HL-60 (cell line): ENCODE measurements at regions not wholly inside any gene's neighbourhood (a gene's known extent, or its start where the extent isn't known, plus 50 kb on each side); places are given as distances from the start of the nearest gene placed in this dataset.

ENCODE experiments used
- DNase-seq, 2 experiments: peaks; one replicate each; pipeline ENCODE4 v3.0.0-alpha.2; 2010 to 2020; ENCODE audit warnings: low read depth in 1 of 2, low spot score in 1 of 2
- H3K27ac ChIP-seq: fragments of 250-450 bp; sonication (Bioruptor Pico); replicated peaks from 2 replicates; pipeline ENCODE4 v1.5.1; 2020; ENCODE audit warnings: mild to moderate bottlenecking, moderate library complexity
- H3K27me3 ChIP-seq: fragments of 250-450 bp; sonication (Bioruptor Pico); 2 replicates; pipeline ENCODE4 v1.5.1; 2021; ENCODE audit warnings: mild to moderate bottlenecking, moderate library complexity; ENCODE audit not compliant: insufficient read depth, poor library complexity, severe bottlenecking
- H3K4me3 ChIP-seq: replicated peaks from 2 replicates; pipeline ENCODE4 v1.5.1; 2011; ENCODE audit warnings: mild to moderate bottlenecking, control low read depth, low read length; ENCODE audit not compliant: insufficient read depth
- GABPA ChIP-seq: IDR thresholded peaks from 2 replicates; pipeline ENCODE4 v1.6.1; 2012; ENCODE audit warnings: low read depth
- POLR2AphosphoS5 ChIP-seq: IDR thresholded peaks from 2 replicates; pipeline ENCODE4 v1.6.1; 2012; ENCODE audit warnings: low read depth
- SPI1 ChIP-seq: IDR thresholded peaks from 2 replicates; pipeline ENCODE4 v1.6.1; 2012; ENCODE audit warnings: low read depth, mild to moderate bottlenecking, borderline replicate concordance
- TF ChIP-seq, protein P1 (sequence below): IDR thresholded peaks from 2 replicates; pipeline ENCODE4 v1.6.1; 2012; ENCODE audit warnings: low read depth; ENCODE audit not compliant: insufficient replicate concordance
- TF ChIP-seq, protein P2 (sequence below): IDR thresholded peaks from one replicate; pipeline ENCODE4 v1.5.1; 2011; ENCODE audit warnings: low read length, control low read depth, inconsistent platforms; ENCODE audit not compliant: insufficient read depth

DNA sequence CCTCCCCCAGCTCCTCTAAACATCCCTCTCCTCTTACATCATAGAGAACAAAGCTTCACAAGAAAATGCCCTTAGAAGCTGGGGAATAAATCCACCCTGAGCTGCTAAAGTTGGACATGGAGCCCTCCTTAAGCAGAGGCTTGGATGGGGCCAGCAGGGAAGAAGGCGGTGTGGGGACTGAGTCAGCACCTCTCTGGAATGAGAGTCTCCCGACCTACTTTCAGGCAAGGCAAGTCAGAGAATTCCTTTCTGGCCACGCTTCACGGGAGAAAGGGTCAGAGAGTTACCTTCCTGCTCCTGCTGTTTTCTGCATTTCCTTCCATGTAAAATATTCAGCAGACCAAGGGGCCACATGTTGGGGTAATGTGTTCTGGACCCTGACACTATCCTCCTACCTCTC lies 113.3 kb upstream of the PRB2 start:
- H3K27me3 ChIP-seq: peaks cover 5% of the 10 kb centered on the region
- DNase-seq: no peak
- H3K27ac ChIP-seq: no peak overlapping the region
- no peak overlapping the region for H3K4me3 ChIP-seq
- TF ChIP-seq, protein P1, sequence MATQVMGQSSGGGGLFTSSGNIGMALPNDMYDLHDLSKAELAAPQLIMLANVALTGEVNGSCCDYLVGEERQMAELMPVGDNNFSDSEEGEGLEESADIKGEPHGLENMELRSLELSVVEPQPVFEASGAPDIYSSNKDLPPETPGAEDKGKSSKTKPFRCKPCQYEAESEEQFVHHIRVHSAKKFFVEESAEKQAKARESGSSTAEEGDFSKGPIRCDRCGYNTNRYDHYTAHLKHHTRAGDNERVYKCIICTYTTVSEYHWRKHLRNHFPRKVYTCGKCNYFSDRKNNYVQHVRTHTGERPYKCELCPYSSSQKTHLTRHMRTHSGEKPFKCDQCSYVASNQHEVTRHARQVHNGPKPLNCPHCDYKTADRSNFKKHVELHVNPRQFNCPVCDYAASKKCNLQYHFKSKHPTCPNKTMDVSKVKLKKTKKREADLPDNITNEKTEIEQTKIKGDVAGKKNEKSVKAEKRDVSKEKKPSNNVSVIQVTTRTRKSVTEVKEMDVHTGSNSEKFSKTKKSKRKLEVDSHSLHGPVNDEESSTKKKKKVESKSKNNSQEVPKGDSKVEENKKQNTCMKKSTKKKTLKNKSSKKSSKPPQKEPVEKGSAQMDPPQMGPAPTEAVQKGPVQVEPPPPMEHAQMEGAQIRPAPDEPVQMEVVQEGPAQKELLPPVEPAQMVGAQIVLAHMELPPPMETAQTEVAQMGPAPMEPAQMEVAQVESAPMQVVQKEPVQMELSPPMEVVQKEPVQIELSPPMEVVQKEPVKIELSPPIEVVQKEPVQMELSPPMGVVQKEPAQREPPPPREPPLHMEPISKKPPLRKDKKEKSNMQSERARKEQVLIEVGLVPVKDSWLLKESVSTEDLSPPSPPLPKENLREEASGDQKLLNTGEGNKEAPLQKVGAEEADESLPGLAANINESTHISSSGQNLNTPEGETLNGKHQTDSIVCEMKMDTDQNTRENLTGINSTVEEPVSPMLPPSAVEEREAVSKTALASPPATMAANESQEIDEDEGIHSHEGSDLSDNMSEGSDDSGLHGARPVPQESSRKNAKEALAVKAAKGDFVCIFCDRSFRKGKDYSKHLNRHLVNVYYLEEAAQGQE: no peak
- TF ChIP-seq, protein P2, sequence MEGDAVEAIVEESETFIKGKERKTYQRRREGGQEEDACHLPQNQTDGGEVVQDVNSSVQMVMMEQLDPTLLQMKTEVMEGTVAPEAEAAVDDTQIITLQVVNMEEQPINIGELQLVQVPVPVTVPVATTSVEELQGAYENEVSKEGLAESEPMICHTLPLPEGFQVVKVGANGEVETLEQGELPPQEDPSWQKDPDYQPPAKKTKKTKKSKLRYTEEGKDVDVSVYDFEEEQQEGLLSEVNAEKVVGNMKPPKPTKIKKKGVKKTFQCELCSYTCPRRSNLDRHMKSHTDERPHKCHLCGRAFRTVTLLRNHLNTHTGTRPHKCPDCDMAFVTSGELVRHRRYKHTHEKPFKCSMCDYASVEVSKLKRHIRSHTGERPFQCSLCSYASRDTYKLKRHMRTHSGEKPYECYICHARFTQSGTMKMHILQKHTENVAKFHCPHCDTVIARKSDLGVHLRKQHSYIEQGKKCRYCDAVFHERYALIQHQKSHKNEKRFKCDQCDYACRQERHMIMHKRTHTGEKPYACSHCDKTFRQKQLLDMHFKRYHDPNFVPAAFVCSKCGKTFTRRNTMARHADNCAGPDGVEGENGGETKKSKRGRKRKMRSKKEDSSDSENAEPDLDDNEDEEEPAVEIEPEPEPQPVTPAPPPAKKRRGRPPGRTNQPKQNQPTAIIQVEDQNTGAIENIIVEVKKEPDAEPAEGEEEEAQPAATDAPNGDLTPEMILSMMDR: no peak
- TF ChIP-seq POLR2AphosphoS5 (no peak), SPI1 (no peak), GABPA (no peak)

DNA sequence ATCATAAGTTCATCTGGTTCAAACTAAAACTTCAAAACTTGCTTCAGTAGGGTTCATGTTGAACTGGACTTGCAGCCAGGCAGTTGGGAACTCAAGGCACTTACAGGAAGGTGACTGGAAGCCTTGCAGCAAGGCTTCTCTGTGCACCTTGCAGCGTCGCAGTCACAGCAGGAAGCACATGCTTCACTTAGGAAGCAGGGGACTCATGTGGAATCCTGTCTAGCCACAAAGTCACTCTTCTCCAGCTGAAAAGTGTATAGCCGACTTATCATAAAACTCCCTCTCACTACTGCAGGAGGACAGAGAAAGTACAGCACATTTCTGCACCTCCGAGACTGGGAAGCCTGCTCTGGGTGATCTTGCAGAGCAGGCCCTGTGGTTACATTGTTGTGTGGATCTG lies 114.0 kb upstream of the PRB2 start:
- Histone ChIP-seq H3K27ac (no peak overlapping the region), H3K27me3 (peaks cover 5% of the 10 kb centered on the region), H3K4me3 (no peak overlapping the region)
- DNase-seq: no peak
- TF ChIP-seq, protein P1: no peak
- TF ChIP-seq SPI1 (no peak), POLR2AphosphoS5 (no peak), GABPA (no peak)
- TF ChIP-seq, protein P2: no peak

DNA sequence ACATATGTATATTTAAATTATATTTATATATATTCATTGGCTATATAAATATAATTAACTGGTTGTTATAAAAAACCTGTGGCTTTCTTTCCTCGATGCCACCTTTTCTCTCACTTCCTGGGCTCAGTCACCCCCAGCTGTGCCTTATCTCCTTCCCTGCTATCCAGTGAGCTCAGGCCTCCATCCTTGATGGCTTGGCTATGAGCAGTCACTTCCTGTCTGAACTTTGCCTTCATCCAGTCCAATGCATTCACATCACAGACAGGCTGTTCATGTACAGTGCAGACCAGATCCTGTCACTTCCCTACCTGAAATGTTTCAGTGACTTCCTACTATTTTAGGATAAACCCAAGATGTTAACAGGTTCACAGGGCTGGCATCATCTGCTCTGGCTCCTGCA lies 115.3 kb upstream of the PRB2 start:
- TF ChIP-seq POLR2AphosphoS5 (no peak), SPI1 (no peak), GABPA (no peak)
- TF ChIP-seq, protein P1: no peak
- TF ChIP-seq, protein P2: no peak
- no peak overlapping the region for H3K4me3 ChIP-seq
- peaks cover 5% of the 10 kb centered on the region for H3K27me3 ChIP-seq
- H3K27ac ChIP-seq: no peak overlapping the region
- DNase-seq: no peak
